ENCODE measurements at regions not wholly inside any gene's neighbourhood (a gene's known extent, or its start where the extent isn't known, plus 50 kb on each side); places are given as distances from the start of the nearest gene placed in this dataset.

DNA sequence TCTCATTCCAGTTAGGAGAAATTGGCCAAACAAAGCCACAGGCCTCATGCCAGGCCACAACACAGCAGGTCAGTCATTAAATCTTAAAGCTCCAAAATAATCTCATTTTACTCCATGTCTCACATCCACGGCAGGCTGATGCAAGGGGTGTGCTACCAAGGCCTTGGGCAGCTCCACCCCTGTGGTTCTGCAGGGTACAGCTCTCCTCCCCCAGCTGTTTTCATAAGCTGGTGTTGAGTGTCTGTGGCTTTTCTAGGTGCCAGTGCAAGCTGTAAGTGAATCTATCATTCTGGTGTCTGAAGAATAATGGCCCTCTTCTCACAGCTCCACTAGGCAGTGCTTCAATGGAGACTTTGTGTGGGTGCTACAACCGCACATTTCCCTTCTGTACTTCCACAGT is 949.2 kb downstream of the TECRL start:
- DNase-seq = no peak

DNA sequence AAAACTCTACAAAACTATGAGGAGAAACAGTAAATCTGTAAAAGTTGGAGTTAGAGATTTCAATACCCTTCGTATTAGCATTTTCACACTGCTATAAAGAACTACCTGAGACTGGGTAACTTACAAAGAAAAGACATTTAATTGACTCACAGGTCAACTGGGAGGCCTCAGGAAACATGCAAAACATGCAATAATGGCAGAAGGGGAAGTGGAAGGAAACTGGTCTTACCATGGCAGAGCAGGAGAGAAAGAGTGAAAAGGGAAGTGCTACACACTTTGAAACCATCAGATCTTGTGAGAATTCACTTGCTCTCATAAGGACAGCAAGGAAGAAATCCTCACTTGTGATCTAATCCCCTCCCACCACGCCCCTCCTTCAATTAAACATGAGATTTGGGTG is 949.9 kb downstream of the TECRL start:
- no peak for DNase-seq

DNA sequence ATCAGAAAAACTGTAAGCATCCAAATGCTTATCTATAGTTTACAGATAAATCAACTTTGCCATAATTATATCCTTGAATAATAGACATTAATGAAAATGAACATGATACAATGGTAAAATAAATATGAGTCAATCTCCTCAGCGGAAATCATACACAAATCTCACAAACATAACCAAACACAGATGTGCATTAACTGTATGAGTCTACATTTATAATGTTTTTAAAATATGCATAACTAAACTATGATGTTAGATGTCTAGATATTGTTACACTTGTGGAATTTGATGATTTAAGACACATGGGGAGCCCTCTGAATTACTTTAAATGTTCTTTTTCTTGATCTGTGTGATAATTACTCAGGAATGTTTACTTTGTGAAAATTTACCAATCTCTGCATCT is 951.2 kb downstream of the TECRL start:
- no peak for DNase-seq

DNA sequence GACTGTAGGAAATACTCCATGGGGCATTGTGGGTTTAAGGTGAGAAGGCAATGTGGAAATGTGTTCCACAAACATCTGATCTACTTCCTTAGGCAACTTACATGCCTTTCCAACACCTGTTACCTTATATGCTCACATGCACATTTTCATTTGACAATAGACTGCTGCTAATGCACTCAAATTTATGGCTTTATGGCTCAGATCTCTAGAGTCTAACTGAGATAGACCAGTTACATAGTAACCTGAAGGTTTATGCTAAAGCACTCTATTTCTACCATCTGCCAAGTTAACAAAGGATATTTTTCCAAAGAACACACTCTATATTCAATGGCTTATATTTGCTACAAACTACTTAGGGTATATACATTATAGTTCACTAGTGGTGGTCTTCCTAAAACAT is 969.0 kb downstream of the TECRL start:
- no peak for DNase-seq

DNA sequence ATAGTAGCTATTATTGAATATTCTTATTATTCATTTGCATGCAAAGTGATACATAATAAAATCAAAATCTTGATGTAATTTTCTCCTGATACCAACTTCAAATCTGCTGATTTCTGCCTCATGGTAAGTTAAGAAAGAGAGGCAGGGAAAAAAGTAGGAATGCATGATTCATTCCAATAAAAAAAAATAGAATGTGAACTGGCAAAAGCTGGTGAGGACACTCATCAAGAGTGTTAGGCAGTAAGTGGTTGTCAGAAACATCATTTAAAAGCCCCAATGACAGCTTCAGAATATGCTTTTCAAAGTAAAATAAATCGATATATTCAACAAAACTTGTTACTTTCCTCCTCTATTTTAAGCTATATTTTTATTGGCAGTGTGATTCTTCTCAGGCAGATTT is 979.1 kb downstream of the TECRL start:
- DNase-seq = no peak

DNA sequence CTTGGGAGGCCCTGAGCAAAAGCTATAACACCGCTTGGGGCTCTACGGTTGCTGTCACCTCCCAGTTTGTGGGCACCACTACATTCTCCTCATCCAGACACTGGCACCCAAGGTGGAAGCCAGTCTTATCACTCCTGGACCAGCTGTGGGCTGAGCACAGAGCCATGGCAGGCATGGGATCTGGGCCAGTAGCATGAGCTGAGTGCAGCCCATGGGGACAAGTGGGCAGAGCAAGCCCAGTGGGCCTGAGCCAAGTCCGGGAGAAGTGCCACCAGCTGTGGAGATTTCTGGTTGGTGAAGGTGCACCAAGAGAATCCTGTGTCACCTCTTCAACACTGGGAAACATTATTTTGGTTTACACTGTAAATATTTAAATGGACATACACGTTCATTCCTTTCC is 1013.0 kb downstream of the TECRL start:
- DNase-seq = no peak

DNA sequence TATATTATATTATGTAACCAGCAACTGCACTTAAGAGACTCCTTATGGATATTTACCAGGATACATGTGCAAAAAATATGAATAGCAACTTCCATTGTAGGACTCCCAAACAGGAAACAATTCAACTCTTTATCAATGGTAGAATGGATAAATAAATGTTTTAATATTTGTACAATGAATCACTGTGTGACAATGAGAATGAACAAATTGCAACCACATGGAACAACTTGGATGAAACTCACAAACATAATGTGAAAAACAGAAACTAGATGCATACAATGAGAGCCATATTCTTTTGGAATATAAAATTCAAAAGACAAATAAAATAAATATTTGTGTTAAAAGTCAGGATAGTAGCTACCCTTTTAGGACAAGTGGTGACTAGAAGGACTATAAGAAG is 1015.7 kb downstream of the TECRL start:
- peak; percentile 49 for DNase-seq

DNA sequence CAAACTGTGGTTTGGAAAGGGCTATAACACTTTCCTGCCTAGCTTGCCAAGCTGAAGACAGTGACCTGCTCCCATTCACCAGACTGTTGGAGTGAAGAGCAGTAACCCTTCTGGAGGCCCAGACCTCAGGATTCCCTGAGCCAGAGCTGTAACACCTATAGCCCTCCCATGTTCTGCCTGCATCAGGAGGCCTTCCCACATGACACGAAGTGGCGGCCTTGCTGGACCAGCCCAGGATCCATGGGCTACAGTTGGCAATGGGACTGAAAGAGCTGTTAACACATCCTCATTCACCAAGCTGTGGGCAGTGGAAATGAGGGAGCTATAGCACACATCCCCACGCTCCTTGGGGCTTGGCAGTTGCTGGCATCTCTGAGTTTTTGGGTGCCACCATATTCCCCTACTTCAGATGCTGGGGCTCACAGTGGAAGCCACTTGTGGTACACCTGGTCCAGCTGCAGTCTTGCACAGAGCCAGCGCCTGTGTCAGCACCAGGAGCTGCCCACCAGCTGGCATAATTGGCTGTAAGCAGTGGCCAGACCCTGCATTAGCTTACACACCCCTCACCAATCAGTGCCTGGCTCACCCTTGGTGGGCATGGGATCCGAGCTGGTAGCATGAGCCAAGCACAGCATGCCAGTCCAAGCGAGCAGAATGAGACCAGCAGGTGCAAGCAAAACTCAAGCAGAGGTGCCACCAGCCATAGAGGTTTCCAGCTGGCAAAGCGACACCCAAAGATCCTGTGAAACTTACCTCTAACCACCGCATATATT is 1029.3 kb downstream of the TECRL start:
- DNase-seq = no peak

DNA sequence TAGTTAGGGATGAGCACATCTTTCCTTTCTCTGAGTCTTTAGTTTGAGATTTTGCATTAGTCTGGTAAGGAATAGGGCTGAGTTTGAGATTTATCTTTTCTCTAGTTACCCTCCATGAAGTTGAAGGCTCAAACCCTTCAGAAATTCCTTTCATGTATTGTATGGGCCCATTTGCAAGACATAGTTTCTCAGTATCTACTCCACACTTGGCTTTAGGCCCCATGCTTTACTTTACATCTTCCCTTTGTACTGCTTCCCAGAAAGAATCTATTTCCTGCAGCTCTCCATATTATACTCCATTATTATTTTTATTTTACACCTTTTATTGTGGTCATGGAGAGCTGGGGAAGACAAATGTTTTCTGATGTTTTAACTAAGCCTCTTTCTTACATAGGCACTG is 1038.2 kb downstream of the TECRL start:
- no peak for DNase-seq

DNA sequence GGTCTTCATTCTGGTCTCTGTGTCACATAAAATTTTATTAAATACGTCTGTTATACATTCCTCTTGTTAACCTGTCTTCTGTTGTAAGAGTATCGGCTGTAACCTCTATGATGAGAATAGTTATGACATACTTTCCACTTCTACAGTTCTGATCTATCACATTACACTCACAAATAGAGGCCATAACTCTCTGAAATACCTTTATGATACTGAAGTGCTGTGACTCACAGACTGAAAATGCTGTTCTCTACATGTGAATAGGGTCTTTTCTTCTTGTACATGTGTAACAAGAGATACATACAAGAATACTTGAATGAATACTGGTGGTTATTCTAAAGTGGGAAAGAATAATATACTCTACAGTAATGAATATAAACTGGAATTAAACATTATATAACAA is 1047.6 kb downstream of the TECRL start:
- DNase-seq = peak; percentile 20

DNA sequence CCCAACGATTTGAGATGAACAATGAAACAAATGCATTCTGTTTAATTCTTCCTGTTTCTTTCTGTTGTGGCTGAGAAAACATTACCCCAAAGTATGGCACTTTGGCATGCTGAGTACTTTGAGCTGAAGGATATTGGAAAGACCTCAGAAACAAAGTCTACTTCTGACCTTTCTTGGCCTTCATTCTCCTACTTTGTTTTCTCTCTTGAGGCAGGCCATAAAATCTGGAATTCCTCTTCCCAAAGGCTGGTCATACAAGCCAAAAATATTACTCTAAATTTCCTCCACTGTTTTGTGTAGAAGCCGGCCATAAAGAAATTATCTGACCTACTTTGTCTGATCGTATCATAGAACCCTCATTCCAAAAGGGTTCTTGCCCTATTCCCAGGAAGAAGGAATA is 1048.2 kb downstream of the TECRL start:
- no peak for DNase-seq

DNA sequence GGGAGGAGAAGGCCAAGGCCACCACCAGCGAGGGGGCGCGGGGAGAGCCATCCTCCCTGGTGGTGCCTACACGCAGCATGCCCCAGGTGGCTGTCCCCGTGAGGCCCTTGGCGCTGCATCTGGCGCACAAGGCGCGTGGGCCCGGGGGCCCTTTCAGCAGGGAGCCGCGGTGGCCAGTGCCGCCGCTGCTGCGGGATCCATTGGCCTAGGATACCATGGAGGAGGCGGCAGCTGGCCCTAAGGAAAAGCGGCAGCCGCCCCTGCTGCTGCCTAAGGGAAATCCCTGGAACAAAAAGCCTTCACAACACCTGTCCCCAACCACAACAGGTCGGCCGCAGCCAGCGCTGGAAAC is 1059.6 kb downstream of the TECRL start:
- no peak for DNase-seq

DNA sequence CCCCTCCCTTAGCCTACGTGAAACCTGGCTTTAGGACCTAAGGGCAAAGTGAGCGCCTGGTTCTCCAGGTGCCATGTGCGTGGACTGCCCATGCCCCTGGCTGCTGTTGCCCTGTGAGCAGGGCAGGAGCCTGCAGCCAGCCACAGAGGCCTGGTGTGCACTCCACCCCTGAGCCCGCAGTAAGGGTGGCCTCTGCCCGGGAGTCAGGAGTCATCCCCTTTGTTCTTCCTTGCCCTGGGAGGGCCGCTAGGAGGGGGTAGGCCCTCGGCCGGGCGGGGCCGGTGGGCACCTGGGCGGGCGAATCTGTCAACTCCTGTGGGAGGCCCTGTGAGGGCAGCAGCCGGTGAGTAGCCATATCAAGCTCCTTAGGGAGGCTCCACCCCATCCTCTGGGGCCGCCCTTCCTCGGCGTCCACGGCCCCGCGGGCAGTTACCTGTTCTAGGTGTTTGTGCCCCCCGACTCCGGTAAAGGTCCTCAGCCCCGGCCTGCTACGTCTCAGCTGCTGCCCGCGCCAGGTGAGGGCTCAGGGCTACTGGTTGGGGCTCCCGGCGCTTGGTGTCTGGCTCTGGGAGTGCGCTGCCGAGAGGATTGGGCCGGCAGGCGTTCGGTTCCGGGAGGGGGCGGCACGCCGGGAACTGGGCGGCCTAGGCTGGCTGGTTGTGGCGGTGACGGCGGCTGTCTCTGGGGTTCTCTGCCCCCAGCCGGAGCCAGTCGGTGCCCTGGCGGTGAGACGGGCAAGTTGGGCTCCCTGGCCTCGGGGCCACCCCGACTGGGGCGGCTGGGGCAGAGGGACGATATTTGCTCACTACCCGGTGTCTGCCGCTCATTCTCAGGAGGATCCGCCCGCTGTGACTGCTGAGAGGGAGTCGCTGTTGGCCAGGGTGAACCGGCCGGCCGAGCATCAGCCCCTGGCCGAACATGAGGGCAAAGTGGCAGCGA is 1060.2 kb downstream of the TECRL start:
- DNase-seq = no peak

DNA sequence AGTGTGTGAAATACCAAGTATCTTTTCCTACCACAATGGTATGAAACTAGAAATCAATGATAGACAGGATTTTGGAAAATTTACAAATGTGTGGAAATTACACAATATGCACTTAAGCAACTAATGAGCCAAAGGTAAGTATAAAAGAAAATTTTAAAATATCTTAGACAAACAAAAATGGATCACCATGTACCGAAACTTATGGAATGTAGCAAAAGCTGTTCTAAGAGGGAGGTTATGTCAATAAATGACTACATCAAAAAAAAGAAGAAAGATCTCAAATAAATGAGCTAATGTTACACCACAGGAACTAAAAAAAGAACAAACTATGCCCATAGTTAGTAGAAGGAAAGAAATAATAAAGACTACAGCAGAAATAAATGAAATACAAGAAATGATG is 1084.1 kb downstream of the TECRL start:
- no peak for DNase-seq

DNA sequence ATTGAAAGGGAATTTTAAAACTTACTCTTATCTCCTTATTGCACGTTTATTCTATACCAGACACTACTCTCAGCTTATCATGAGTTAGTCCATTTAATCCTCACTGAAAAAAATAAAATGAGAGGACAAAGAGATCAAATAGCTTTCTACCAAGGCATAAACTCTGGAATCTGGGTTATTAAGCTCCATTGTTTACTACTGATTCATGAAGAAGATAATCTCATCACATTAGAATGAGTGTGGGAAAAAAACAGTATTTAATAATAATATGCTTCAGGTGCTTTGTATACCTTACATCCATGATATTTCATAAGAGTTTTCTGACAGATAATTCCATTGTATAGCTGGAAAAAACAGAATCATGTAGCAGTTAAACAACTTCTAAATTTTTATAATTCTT is 1092.6 kb downstream of the TECRL start:
- DNase-seq = no peak

DNA sequence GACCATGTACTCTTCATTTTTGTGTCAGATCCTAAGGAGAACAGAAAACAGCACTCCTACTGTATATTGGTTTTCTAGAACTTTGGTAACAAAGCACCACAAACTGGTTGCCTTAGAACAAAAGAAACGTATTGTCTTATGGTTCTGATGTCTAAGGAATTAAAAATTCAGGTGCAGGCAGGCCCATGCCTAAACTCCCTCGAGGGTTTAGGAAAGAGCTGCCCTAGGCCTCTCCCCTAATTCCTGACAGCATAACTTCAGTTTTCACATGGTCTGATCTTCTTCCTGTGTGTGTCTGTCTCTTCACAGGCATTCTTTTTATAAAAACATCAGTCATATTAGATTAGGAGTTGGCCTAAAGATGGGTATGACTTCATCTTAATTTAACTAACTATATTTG is 1093.6 kb downstream of the TECRL start:
- no peak for DNase-seq

DNA sequence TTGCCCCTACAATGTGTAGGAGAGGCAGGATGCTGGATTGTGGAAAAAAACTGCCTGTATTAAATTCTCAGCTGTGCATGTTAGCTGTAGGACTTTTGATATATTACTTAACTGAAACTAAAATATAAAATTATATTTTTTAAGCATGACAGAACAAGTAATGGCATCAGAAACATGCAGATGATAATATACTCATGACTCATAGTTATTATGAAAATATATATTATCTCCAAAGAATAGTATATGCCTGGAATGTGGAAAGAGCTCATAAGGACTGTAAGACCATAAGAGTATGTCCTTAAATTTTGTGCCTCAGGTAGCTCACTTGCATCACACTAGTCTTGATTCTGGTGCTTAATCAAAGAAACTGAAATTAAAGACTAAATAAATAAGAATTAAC is 1100.6 kb downstream of the TECRL start:
- DNase-seq = no peak

DNA sequence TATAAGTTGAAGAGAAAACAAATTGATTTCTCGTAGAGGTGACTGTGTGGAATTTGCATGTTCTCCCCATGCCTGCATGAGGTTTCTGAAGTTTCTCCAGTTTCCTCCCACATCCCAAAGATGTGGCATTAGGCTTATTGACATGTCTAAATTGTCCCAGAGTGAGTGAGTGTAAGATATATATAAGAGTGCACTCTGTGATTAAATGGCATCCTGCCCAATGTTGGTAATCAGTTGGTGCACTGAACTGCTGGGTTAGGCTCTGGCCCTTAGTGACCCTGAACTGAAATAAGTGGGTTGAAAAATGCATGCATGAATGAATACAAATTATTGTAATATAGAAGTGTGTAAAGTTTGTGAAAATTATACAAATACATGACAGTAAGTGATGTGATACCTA is 1106.5 kb downstream of the TECRL start:
- DNase-seq = no peak

DNA sequence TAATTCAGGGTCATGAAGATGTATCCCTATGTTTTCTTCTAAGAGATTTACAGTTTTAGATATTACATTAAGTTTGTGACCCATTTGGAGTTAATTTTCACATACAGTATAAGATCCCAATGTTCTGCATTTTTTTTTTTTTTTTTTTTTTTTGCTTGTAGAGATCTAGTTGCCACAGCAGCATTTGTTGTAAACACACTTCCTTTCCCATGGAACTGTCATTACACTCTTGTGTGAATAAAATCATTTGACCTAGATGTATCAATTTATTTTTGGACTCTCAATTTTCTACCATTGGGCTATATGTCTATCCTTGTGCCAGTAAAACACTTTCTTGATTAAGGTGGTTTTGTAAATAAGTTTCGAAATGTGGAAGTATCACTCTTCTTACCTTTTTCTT is 1107.2 kb downstream of the TECRL start:
- peak; percentile 6 for DNase-seq

DNA sequence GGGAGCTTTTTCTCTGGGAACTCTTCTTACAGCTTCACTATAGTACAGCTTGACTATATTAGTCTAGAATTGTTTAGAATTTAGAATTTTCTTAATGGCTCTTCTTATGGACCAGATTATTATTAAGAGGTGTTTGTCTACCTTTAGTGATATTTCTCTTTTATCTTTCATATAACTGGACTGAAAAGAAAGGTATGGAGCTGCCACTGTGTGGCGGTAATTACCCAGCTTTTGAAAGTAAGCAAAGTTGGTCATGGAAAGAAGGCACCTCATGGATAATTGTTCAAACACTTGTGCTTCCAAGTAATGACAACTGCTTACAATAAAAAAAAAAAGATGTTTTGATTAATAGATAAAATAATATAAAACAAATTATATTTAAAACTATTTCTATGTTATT is 1112.5 kb downstream of the TECRL start:
- peak; percentile 41 for DNase-seq

DNA sequence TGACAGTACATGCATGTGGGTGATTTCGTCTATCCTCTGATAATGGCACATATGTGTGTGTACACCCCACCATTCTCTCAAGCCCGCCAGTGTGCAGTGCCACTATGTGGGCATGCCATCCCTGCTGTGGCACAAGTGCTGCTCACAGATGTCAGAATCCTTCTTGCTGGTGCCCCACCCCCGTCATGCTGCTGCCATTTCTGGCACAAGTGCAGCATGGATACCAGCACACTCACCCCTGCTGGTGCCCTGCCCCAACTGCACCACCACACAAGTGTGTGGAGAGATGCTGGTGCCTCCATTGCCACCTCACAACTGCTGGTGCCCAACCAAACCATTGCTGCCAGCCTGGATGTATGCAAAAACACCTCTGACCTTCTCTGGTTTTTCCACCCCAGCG is 1133.8 kb downstream of the TECRL start:
- no peak for DNase-seq

DNA sequence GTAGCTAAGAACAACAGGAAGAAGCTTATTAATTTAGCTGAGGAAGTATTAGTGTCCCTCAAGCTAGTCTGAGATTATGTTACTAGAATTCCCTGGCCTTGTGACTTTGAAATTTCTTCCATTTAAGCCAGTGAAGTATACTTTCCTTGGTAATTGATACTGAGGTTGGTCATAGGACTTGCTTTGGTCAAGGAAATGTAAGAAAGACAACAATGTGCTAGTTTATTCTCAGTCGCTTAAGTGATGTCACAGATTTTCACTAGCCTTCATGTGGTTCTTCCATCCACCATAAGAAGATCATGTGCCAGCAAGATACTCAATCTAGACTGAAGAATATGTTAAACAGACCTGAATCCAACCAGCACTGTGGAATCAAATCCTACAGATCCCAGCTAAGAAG is 1140.1 kb downstream of the TECRL start:
- DNase-seq = no peak

DNA sequence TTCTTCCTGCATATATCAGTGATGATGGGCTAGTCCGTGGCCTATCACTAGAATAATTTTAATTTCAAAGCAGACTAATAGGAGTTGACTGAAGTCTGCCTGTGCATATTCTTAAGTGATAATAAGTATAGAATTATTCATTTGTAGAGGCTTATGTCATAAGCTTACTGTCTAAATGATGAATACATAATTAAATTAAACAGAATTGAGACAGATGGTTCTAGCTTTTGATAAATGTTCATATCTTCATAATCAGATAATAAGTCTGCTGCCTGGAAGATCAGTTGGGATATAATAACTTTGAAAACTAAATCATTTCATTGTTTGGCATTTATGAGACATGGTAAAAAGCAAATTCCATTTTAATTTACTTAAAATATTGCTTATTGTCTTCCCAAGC is 1175.6 kb downstream of the TECRL start:
- DNase-seq = no peak

DNA sequence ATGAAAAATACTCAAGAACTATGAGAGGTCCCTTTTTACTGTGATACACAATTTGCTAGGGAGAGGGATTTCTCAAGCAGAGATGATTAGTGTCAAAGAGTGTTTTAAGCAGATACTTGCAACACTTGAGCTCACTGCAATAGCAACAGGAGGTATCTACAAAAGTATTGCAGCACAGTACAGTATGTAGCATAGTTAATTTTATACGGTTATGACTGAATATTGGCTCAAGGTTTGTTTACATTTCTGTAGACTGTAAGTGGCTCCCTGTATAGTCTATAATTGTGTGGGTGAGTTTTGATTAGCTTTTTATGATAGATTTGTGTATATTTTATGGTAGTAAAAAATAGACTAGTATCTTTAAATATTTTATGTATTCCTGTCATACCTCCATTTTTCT is 1177.2 kb downstream of the TECRL start:
- no peak for DNase-seq

DNA sequence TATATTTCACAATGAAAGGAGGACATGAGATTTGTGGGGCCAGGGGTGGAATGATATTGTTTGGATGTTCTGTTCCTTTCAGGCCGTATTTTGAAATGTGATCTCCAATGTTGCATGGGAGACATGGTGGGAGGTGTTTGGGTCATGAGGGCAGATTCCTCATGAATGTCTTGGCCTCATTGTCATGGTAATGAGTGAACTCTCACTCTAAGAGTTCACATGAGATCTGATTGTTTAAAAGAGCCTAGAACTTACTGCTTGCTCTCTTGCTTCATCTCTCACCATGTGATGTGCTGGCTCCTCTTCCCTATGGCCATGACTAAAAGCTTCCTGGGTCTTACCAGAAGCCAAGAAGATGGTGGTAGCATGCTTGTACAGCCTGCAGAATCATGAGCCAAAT is 1183.0 kb downstream of the TECRL start:
- DNase-seq = no peak
